BJ (cell line): ENCODE measurements at regions not wholly inside any gene's neighbourhood (a gene's known extent, or its start where the extent isn't known, plus 50 kb on each side); places are given as distances from the start of the nearest gene placed in this dataset.

Source experiments
- CTCF ChIA-PET: fragments of 350-600 bp; formaldehyde crosslinking; extraction: SDS; loops from one replicate; lab custom pipeline; 2021; ENCODE audit warnings: antibody characterized with exemption, inconsistent platforms; lab: Yijun Ruan, JAX
- POLR2A ChIA-PET: fragments of 300-600 bp; sonication (Branson Sonifier 250); formaldehyde crosslinking; extraction: SDS; loops from one replicate; lab custom pipeline; 2021; ENCODE audit warnings: antibody characterized with exemption; lab: Charles Lee
- DNase-seq: peaks from one replicate; pipeline ENCODE4 v3.0.0-alpha.2; 2011; ENCODE audit warnings: low read depth
- H3K27me3 ChIP-seq: 2 replicates; pipeline ENCODE4 v1.6.0; 2011; ENCODE audit warnings: low read length; ENCODE audit not compliant: control insufficient read depth, insufficient read depth
- H3K36me3 ChIP-seq: 2 replicates; pipeline ENCODE4 v1.5.1; 2011; ENCODE audit warnings: low read length; ENCODE audit not compliant: control insufficient read depth, insufficient read depth
- H3K4me3 ChIP-seq: 2 replicates; pipeline ENCODE4 v1.5.1; 2011; ENCODE audit warnings: low read depth, mild to moderate bottlenecking, control low read depth, low read length
- TF ChIP-seq, protein P1 (sequence below): IDR thresholded peaks from 2 replicates; pipeline ENCODE4 v1.5.1; 2011; ENCODE audit warnings: low read depth, mild to moderate bottlenecking, control low read depth, inconsistent platforms, low read length, moderate library complexity; ENCODE audit not compliant: insufficient read depth

DNA sequence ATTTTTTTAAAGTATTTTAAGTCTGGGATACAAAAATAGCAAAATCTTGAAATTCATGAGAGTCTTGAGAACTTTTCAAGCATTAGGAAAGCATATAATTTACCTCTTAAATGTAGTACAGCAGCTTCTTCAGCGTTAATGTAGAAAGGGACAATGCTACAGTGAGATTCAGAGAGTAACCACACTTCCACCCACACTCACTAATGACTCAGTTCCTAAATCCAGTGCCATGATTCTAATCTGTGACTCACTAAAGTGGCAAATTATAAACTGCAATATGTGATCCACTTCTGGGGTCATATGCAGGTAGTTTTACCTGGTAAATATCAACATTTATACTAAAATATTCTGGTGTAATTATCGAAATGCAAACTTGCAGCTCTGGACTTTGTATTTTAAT is 434.5 kb upstream of the TUSC1 start:
- TF ChIP-seq, protein P1, sequence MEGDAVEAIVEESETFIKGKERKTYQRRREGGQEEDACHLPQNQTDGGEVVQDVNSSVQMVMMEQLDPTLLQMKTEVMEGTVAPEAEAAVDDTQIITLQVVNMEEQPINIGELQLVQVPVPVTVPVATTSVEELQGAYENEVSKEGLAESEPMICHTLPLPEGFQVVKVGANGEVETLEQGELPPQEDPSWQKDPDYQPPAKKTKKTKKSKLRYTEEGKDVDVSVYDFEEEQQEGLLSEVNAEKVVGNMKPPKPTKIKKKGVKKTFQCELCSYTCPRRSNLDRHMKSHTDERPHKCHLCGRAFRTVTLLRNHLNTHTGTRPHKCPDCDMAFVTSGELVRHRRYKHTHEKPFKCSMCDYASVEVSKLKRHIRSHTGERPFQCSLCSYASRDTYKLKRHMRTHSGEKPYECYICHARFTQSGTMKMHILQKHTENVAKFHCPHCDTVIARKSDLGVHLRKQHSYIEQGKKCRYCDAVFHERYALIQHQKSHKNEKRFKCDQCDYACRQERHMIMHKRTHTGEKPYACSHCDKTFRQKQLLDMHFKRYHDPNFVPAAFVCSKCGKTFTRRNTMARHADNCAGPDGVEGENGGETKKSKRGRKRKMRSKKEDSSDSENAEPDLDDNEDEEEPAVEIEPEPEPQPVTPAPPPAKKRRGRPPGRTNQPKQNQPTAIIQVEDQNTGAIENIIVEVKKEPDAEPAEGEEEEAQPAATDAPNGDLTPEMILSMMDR, result no peak
- ChIA-PET POLR2A (no interaction called here), CTCF (no interaction called here)

DNA sequence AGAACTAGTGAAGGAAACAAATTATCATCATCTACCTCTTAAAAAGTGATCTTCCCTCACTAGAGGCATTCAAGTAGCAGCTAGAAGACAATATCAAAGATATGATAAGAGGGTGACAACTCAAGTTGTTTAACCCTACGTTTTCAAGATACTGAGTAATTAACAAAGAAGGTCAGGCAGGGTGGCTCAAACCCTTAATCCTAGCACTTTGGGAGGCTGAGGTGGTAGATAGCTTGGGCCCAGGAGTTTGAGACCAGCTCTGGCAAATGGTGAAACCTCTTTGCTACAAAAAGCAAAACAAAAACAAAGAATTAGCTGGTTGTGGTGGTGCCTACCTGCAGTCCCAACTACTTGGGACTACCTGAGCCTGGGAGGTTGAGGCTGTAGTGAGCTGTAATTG is 408.2 kb upstream of the TUSC1 start:
- H3K36me3 ChIP-seq, result no peaks in the 10 kb centered on the region
- no peak for DNase-seq
- H3K4me3 ChIP-seq, result no peak overlapping the region
- ChIA-PET POLR2A (no interaction called here), CTCF (interaction anchor here (1.4 kb wide), 1 partner anchor 16 kb away, joined by 3 read pairs; no protein-coding TSS in a partner anchor)
- H3K27me3 ChIP-seq, result no peaks in the 10 kb centered on the region
- TF ChIP-seq, protein P1, result no peak

More for the DNA sequence above, 434.5 kb upstream of the TUSC1 start:
- no peak overlapping the region for H3K4me3 ChIP-seq
- no peaks in the 10 kb centered on the region for H3K27me3 ChIP-seq
- DNase-seq, result no peak
- H3K36me3 ChIP-seq, result no peaks in the 10 kb centered on the region

DNA sequence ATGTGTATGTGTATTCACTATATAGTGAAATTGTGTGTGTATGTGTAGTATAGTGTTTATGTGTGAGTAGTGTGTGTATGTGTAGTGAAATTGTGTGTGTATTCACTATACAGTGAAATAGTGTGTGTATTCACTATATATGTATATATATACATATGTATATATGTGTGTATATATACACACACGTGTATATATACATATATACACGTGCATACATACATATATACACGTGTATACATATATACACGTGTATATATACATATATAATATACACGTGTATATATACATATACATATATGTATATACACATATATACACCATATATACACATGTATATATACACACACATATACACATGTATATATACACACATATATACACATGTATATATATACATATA is 403.6 kb upstream of the TUSC1 start:
- Histone ChIP-seq H3K27me3 (no peaks in the 10 kb centered on the region), H3K4me3 (no peak overlapping the region), H3K36me3 (no peaks in the 10 kb centered on the region)
- POLR2A ChIA-PET, result no interaction called here
- TF ChIP-seq, protein P1, result no peak
- CTCF ChIA-PET, result no interaction called here
- no peak for DNase-seq

DNA sequence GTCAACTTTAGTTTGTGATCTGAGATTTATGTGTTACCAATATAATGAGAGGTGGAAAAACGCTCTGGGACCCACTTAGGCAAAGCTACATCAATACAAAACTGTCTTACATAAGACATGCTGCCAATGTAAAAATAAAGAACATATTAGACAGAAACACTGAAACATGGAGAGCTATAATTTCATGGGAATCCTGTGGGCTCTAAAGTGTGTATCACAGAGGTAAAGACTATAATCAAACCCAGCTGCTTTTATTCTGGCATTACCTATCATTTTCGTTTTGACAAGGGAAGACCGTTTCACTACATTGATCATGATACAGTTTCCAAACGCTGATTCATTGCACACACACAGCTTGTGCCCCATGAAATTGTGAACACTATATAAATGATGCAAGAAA is 400.5 kb upstream of the TUSC1 start:
- POLR2A ChIA-PET, result no interaction called here
- no peak for DNase-seq
- CTCF ChIA-PET, result no interaction called here
- Histone ChIP-seq H3K36me3 (no peaks in the 10 kb centered on the region), H3K27me3 (no peaks in the 10 kb centered on the region), H3K4me3 (no peak overlapping the region)
- TF ChIP-seq, protein P1, result no peak

DNA sequence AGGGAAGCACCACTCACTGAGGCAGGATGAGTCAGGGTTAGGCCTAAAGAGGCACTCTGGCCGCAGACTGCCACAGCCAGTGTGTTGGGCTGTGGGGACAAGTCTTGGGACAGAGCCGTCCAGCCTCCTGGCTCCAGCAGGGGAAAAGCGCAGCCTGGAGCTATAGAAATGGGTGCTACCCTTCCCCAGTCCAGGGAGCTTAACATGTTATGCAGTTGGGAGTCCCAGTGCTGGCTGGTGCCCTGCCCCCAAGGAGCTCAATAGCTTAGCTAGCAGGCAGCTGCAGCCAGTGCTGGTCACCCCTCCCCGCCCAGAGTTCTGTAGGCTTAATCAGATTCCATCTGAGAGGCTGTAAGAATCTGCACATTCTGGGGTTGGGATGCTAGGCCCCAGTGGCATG is 399.6 kb upstream of the TUSC1 start:
- Histone ChIP-seq H3K36me3 (no peaks in the 10 kb centered on the region), H3K4me3 (no peak overlapping the region), H3K27me3 (no peaks in the 10 kb centered on the region)
- no peak for DNase-seq
- ChIA-PET POLR2A (no interaction called here), CTCF (no interaction called here)
- TF ChIP-seq, protein P1, result no peak
